GM18909 (cell line): ENCODE measurements at regions not wholly inside any gene's neighbourhood (a gene's known extent, or its start where the extent isn't known, plus 50 kb on each side); places are given as distances from the start of the nearest gene placed in this dataset.
A peak's percentile ranks its signal among the peaks of the same experiment; 100 is the strongest.

Source experiments
- ATAC-seq: cut with Tn5 transposase; IDR thresholded peaks from one replicate; pipeline ENCODE4 v1.9.1; 2021; ENCODE audit warnings: mild to moderate bottlenecking; ENCODE audit not compliant: unreplicated experiment, poor library complexity

DNA sequence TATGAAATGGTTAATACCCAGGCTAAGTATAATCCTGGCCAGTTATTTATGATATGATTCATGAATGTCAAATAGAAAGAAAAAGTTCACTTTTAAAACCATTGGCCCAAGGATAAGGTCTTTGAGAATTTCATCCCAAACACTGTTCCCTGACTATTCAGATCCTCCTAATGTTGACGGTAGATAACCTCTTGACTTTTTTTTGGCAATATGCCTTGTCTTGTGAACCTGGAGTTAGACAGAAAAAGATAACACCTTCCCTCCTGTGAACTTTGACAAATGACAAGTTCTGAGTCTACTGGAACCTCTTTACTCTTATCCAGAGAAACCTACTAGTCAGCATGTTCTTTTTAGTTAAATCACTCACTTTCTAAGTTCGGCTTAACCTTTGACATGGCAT, 166.8 kb upstream of the PREP start:
- no peak for ATAC-seq

GRCh38 chr6:105568751-105569150, 165.9 kb upstream of the PREP start:
- no peak for ATAC-seq

DNA sequence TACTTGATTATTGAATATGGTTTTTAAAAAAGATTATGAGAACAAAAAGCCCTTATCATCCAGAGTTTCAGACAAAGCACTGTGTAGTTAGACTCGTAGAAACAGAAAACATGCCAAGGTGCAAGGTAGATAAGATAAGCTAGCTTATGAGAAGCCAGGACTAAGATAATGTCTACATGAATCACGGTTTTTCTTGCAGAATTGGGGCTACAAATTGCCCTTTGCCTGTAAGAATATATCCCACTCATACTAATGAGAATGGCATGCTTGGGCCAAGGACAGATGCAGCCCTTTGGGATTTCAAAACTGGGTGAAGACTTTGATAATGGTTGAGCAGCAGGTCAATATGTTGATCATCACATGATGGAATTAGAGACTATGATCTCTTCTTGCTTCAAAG, 165.3 kb upstream of the PREP start:
- ATAC-seq: no peak

DNA sequence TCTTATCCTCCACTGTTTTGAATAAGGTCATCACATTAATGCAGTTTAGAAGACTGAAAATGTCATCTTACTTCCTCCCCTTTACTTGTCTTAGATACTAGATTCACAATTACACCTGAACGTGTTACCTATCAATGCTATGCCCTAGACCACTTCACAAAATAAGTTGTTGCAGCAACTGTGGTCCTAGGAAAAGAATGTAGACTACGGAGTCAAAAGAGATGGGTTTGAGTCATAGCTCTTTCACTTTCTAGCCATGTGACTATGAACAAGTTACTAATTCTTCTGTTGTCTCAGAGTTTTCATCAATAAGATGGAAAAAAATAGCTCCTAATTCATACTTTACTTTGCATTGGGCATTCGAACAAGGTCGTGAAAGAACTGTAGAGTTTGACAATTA, 164.3 kb upstream of the PREP start:
- ATAC-seq: no peak

- ATAC-seq: no peak
These were observed 163.6 kb upstream of the PREP start for GRCh38 chr6:105566503-105566902.

DNA sequence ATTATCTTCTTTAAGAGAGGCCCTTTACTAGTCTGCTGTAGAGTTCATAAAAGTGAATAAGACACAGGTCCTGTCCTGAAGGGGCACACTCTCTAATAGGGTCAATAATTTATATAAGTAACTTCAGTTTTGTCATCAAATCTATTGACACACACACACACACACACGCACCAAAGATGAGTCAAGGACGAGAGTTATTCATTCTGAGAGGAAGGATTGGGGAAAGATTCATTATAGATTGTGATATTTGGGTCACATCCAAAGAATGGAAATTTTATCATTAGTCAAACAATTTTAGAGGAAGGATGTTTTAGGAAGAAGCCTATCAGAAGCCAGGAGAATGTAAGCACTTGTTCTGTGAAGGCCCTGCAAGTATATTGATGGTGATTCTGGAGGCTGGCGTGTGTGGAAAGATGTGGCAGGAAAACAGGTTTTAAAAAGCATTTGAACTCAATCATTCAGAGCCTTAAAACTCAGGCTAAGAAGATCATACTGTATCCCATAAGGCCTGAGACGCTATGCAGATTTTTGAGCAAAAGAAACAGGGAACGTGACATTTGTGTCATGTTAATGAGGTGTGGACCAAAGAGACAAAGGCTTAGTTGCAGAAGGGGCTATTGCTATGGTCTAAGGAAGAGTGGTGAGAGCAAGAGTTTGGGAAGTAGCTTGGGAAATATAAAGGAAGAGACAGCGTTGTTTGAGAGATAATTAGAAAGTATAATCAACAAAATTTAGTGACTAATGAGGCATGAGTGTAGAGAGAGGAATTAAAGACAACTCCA, 161.4 kb upstream of the PREP start:
- ATAC-seq: no peak

DNA sequence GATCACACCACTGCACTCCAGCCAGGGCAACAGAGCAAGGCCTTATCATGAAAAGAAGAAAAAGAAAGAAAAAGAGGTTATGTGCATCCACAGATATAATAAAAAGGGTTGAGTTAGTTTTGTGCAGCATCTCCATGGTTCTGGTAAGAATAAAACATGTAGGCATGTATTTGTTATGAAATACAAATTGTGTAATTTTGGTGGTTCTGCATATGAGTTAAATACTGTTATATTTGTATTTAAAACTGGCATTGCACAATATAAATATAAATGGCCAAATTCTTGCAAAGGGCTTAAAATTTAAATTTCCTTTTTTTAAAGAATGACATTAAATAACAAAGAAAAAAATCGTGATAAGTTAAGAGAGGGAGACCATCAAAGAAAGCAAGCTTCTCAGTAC, 159.1 kb upstream of the PREP start:
- ATAC-seq: no peak

DNA sequence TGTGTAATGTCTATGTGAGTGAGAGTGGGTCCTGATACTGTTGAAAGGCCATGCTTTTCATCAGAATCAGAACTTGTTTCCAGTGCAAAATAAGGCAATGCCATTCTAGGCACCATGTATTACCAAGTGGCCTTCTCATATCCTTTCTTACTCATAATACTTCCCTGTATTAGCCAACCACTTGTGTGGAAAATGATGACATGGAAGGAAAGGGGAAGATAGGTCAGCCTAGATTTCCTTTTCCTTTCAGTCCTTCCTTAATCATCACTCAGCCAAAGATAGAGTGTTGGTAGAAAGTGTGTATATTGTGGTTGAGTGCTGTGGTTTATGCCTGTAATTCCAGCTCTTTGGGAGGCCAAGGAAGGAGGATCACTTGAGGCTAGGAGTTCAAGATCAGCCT, 158.6 kb upstream of the PREP start:
- ATAC-seq: no peak

DNA sequence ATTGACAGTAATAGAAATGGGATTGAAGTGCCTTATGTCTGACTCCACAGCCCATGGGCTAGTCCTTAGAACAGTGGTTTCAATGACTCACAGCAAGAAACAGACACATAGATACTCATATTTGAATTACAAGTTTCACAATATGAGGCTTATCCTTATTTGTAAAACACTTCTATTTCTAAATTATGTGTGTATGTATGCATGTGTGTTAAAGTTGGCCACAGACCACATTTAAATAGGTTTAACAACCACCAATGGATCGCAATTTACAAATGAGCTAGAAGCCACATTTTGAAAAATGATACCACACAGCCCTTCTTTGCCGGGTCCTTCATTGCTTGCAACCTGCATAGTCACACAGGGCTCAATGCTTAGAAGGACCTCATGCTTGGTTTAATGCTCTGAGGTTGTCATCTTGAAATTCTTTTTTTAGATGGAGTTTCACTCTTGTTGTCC, 157.8 kb upstream of the PREP start:
- peak; percentile 93 for ATAC-seq

- no peak for ATAC-seq
These were observed 154.4 kb upstream of the PREP start for GRCh38 chr6:105557291-105557690.

DNA sequence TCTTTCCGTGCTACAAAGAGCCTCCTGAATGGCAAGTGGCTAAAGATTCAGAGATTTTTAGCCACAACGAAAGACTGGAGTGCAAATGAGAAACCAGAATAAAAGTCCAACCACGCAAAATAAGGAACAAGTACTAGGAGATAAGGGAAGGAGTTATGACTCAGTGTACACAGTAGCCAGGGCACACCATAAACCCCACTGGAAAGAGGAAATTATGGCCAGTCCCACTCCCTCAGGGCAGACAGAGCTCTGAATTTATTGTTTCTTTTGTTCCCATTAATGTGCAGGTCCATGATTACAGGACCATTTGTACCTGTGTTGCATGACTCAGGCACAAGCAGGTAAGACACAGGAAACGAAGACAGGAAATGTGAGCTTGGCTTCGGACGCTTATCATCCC, 150.3 kb upstream of the PREP start:
- ATAC-seq: no peak

- no peak for ATAC-seq
These were observed 148.2 kb upstream of the PREP start for GRCh38 chr6:105550955-105551620.

GRCh38 chr6:105546754-105547153, 143.9 kb upstream of the PREP start:
- ATAC-seq: no peak

- ATAC-seq: no peak
These were observed 143.3 kb upstream of the PREP start for GRCh38 chr6:105545947-105546731.

- no peak for ATAC-seq
These were observed 142.5 kb upstream of the PREP start for GRCh38 chr6:105545228-105545920.

- ATAC-seq: no peak
These were observed 137.0 kb upstream of the PREP start for GRCh38 chr6:105539911-105540310.

DNA sequence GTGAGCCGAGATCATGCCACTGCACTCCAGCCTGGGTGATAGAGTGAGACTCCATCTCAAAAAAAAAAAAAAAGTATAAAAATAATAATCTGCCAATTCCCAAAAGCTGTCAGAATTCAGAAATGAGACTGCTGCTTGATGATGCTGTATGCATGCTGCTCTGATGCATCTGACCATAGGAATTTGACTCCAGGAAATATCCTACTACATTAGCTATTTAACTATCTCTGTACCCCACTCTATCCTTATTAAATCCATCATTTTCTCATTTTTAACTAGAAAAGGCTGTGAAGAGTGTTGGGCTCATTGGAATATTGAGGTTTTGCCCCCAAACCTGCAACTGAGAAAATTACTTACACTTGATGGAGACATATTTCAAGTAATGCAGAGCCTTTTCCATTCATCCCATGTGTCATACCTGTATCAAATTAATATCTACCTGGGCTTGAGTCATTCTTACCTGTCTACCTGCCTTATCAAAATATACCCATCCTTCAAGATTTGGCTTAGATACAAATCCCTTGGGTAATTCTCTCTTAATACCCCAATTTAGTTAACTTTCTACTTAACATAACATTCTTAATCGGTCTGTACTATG, 135.2 kb upstream of the PREP start:
- ATAC-seq: no peak

GRCh38 chr6:105536961-105537360, 134.1 kb upstream of the PREP start:
- ATAC-seq: no peak

DNA sequence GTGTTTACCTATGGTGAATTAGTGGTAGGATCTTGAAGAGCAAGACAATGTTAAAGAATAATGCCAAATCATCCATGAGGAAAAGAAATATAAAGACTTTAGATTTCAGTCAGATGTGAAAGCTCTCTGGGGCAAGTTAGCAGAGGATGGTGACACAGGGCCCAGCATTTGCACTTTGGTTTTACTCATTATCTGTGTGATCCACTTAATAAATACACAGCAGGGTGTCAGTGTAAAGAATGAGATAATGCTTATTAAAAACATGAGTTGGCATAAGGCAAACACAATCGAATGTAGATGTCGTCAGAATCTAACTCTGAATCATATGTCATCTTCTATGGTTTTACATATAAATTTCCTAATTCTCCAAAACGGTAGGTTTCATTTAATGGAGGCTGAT, 130.4 kb upstream of the PREP start:
- no peak for ATAC-seq

GRCh38 chr6:105526225-105526872, 123.5 kb upstream of the PREP start:
- ATAC-seq: no peak
